ENCODE measurements at regions not wholly inside any gene's neighbourhood (a gene's known extent, or its start where the extent isn't known, plus 50 kb on each side); places are given as distances from the start of the nearest gene placed in this dataset.

- no peak for DNase-seq
Measured at GRCh38 chr12:93944911-93945310, 203.5 kb upstream of the PLXNC1 start.

- DNase-seq: no peak
Measured at GRCh38 chr12:93946542-93947150, 201.7 kb upstream of the PLXNC1 start.

- DNase-seq: no peak
Measured at GRCh38 chr12:93947486-93947885, 200.9 kb upstream of the PLXNC1 start.

GRCh38 chr12:93950311-93950710 lies 198.1 kb upstream of the PLXNC1 start:
- no peak for DNase-seq

GRCh38 chr12:93954166-93955112 lies 193.9 kb upstream of the PLXNC1 start:
- DNase-seq: no peak

GRCh38 chr12:93956551-93956950 lies 191.8 kb upstream of the PLXNC1 start:
- DNase-seq: no peak

- no peak for DNase-seq
Measured at GRCh38 chr12:93957168-93957567, 191.2 kb upstream of the PLXNC1 start.

- no peak for DNase-seq
Measured at GRCh38 chr12:93957870-93958269, 190.5 kb upstream of the PLXNC1 start.

GRCh38 chr12:93959657-93960056 lies 188.7 kb upstream of the PLXNC1 start:
- DNase-seq: no peak

GRCh38 chr12:93960521-93960920 lies 187.9 kb upstream of the PLXNC1 start:
- no peak for DNase-seq

- no peak for DNase-seq
Measured at GRCh38 chr12:93962336-93962735, 186.0 kb upstream of the PLXNC1 start.

GRCh38 chr12:93964936-93965335 lies 183.4 kb upstream of the PLXNC1 start:
- no peak for DNase-seq

GRCh38 chr12:93966516-93967133 lies 181.8 kb upstream of the PLXNC1 start:
- no peak for DNase-seq

GRCh38 chr12:93967454-93967853 lies 180.9 kb upstream of the PLXNC1 start:
- DNase-seq: no peak

GRCh38 chr12:93968536-93969285 lies 179.7 kb upstream of the PLXNC1 start:
- no peak for DNase-seq

GRCh38 chr12:93970900-93971688 lies 177.3 kb upstream of the PLXNC1 start:
- DNase-seq: no peak

- DNase-seq: no peak
Measured at GRCh38 chr12:93972411-93973208, 175.8 kb upstream of the PLXNC1 start.

- DNase-seq: no peak
Measured at GRCh38 chr12:93974252-93974651, 174.1 kb upstream of the PLXNC1 start.

- no peak for DNase-seq
Measured at GRCh38 chr12:93976024-93976423, 172.4 kb upstream of the PLXNC1 start.

- DNase-seq: no peak
Measured at GRCh38 chr12:93977081-93977480, 171.3 kb upstream of the PLXNC1 start.

GRCh38 chr12:93978553-93978952 lies 169.8 kb upstream of the PLXNC1 start:
- DNase-seq: no peak

All from DMS79 (cell line).